ENCODE measurements at regions not wholly inside any gene's neighbourhood (a gene's known extent, or its start where the extent isn't known, plus 50 kb on each side); places are given as distances from the start of the nearest gene placed in this dataset.

DNA sequence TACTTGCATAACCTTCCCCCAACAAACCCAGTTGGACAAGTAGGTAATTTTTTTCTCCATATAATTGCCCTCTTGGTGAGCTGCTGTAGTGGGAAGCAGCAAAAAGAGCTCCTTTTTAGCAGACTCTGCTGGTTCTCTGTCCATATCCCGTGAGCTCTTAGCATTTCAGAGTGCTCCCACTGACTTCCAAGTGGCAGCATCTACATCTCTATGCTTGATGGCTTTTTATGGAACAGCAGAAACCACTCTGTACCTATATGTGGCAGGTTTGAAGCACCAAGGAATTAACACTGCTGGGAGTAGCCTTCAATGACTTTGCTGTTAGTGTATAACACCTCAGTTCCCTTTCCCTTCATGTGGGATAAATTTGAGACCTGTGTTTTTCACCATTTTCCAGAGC is 168.4 kb upstream of the NHS start:
- peak; percentile 93 for FAIRE-seq
- TF ChIP-seq SP4 (IDR thresholded peaks at IDR 0.05; ENCODE audit: low read length) = no peak
- TF ChIP-seq NRF1 (IDR thresholded peaks at IDR 0.05; ENCODE audit: low read depth, low read length) = no peak
- no peak for TF ChIP-seq KDM4A (IDR thresholded peaks at IDR 0.05; ENCODE audit: low read depth, low read length, severe bottlenecking)
- no peak for TF ChIP-seq CTBP2 (IDR thresholded peaks at IDR 0.05; ENCODE audit: borderline replicate concordance, insufficient read depth, insufficient read length, low read length)
- TF ChIP-seq RXRA (IDR thresholded peaks at IDR 0.05; ENCODE audit: insufficient read depth, low read depth, low read length) = no peak
- TF ChIP-seq POLR2AphosphoS5 (IDR thresholded peaks at IDR 0.05; ENCODE audit: low read depth, low read length) = no peak
- TF ChIP-seq, protein P1, sequence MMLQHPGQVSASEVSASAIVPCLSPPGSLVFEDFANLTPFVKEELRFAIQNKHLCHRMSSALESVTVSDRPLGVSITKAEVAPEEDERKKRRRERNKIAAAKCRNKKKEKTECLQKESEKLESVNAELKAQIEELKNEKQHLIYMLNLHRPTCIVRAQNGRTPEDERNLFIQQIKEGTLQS (IDR thresholded peaks at IDR 0.05; ENCODE audit: insufficient read depth, low read depth, low read length) = no peak
- no peak for TF ChIP-seq TAF1 (IDR thresholded peaks at IDR 0.05; ENCODE audit: low read depth, low read length)
- no peak for TF ChIP-seq NANOG (IDR thresholded peaks at IDR 0.05; ENCODE audit: insufficient read depth, low read depth, low read length, poor library complexity, severe bottlenecking)
- no peak for TF ChIP-seq KDM1A (IDR thresholded peaks at IDR 0.05; ENCODE audit: borderline replicate concordance, low read length)
- TF ChIP-seq, protein P2, sequence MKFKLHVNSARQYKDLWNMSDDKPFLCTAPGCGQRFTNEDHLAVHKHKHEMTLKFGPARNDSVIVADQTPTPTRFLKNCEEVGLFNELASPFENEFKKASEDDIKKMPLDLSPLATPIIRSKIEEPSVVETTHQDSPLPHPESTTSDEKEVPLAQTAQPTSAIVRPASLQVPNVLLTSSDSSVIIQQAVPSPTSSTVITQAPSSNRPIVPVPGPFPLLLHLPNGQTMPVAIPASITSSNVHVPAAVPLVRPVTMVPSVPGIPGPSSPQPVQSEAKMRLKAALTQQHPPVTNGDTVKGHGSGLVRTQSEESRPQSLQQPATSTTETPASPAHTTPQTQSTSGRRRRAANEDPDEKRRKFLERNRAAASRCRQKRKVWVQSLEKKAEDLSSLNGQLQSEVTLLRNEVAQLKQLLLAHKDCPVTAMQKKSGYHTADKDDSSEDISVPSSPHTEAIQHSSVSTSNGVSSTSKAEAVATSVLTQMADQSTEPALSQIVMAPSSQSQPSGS (IDR thresholded peaks at IDR 0.05; ENCODE audit: low read length) = no peak
- TF ChIP-seq CREB1 (IDR thresholded peaks at IDR 0.05) = no peak

More for the DNA sequence above, 168.4 kb upstream of the NHS start:
- Histone ChIP-seq H4K91ac (replicated peaks; ENCODE audit: insufficient read length, low read length) (no peak overlapping the region), H3K79me1 (ENCODE audit: low read depth, low read length) (no peaks in the 10 kb centered on the region), H3K36me3 (ENCODE audit: control insufficient read depth in 2 of 4, insufficient read depth in 4 of 4, low read length in 3 of 4) (peaks cover 0 to 3% (median 0%) of the 10 kb centered on the region in 4 experiments; a peak in 2 of 8 replicates), H4K5ac (ENCODE audit: insufficient read length, low read depth, low read length) (no peak overlapping the region), H3K23ac (ENCODE audit: insufficient read length) (no peak overlapping the region), H3K18ac (ENCODE audit: extremely low read depth, low read length) (no peak overlapping the region), H3K4me2 (ENCODE audit: insufficient read depth in 1 of 2, low read depth in 2 of 2, low read length in 2 of 2) (peak overlapping the region; percentile 19 to 33; a peak in 3 of 4 replicates), H2BK12ac (ENCODE audit: low read depth, low read length) (0 out of 2 replicates have a peak overlapping the region, but pooled peaks have one; percentile 71), H2BK5ac (ENCODE audit: low read depth, low read length) (peak overlapping the region; percentile 81; the same call in 1 of the 2 replicates), H2AK5ac (ENCODE audit: low read depth, low read length) (no peak overlapping the region), H3K27me3 (replicated peaks in 1 of 4; ENCODE audit: control insufficient read depth in 3 of 4, extremely low read depth in 1 of 4, insufficient read depth in 3 of 4, low read length in 3 of 4) (no peaks in the 10 kb centered on the region), H2BK15ac (ENCODE audit: low read length) (no peak overlapping the region), H4K20me1 (replicated peaks in 1 of 2; ENCODE audit: control insufficient read depth in 1 of 2, insufficient read depth in 2 of 2, low read length in 2 of 2) (no peaks in the 10 kb centered on the region), H2BK20ac (ENCODE audit: low read length) (no peak overlapping the region), H3K4ac (replicated peaks; ENCODE audit: insufficient read length, low read depth, low read length) (no peak overlapping the region), H2AFZ (ENCODE audit: low read length) (no peak overlapping the region), H3K4me1 (replicated peaks in 1 of 4; ENCODE audit: control insufficient read depth in 3 of 4, insufficient read depth in 4 of 4, low read length in 3 of 4) (peaks cover 0 to 18% (median 9%) of the 10 kb centered on the region in 4 experiments; a peak in 3 of 7 replicates), H3K23me2 (ENCODE audit: low read depth, low read length) (no peaks in the 10 kb centered on the region), H3K27ac (ENCODE audit: low read depth, low read length) (no peak overlapping the region), H2BK120ac (replicated peaks; ENCODE audit: low read depth, low read length) (peak overlapping the region; percentile 57), H3K56ac (replicated peaks; ENCODE audit: insufficient read length, low read depth, low read length) (no peak overlapping the region), H3K14ac (ENCODE audit: insufficient read length) (no peak overlapping the region), H3K4me3 (ENCODE audit: extremely low read depth in 1 of 4, insufficient read depth in 2 of 4, low read depth in 3 of 4, low read length in 4 of 4) (no peak overlapping the region), H3K9me3 (ENCODE audit: insufficient read depth in 2 of 2, low read depth in 1 of 2, low read length in 1 of 2) (peaks cover 4 to 7% of the 10 kb centered on the region in 2 experiments), H3K9ac (replicated peaks in 1 of 4; ENCODE audit: extremely low read depth in 1 of 4, low read depth in 3 of 4, low read length in 3 of 4) (no peak overlapping the region), H3K79me2 (ENCODE audit: control insufficient read depth in 1 of 2, insufficient read depth in 2 of 2, low read length in 2 of 2) (no peaks in the 10 kb centered on the region), H4K8ac (ENCODE audit: extremely low read depth, insufficient read depth, low read length) (no peak overlapping the region)
- DNase-seq (ENCODE audit: low read depth in 1 of 2, low spot score in 2 of 2) = no peak
- WGBS, 2 experiments (ENCODE audit: extremely low coverage in 1 of 2, insufficient coverage in 1 of 2, insufficient read length in 1 of 2, insufficient replicate concordance in 2 of 2, low coverage in 1 of 2, low lambda C conversion rate in 2 of 2, missing lambda C conversion rate in 1 of 2) = 8% methylated on average over 1 of the region's 1 CpG; no CpG with 5 or more reads in 1 of the 2 experiments
- ChIA-PET POLR2A (ENCODE audit: partially characterized antibody) (no interaction called here), CTCF (ENCODE audit: partially characterized antibody) (interaction anchor here (0.8 to 1.6 kb wide), 2 partner anchors 12 to 85 kb away, joined by 3 read pairs; no protein-coding TSS in a partner anchor)

Measured in H1 (cell line).